GM08714 (cell line): ENCODE measurements at regions not wholly inside any gene's neighbourhood (a gene's known extent, or its start where the extent isn't known, plus 50 kb on each side); places are given as distances from the start of the nearest gene placed in this dataset.
"Not testable (repeated sequence)": the region's sequence is repeated elsewhere in the genome, so short reads cannot be mapped to it uniquely, and the experiment has no call there.

Experiments
- H3K4me3 ChIP-seq: fragments of 200-500 bp; sonication (Bioruptor generic); 2 replicates; pipeline ENCODE4 v1.5.1; 2014; ENCODE audit warnings: mild to moderate bottlenecking, low read length, inconsistent platforms
- ZNF274 ChIP-seq: IDR thresholded peaks from 2 replicates; pipeline ENCODE4 v1.6.1; 2012; ENCODE audit warnings: mild to moderate bottlenecking, low read depth, low read length

- H3K4me3 ChIP-seq: not testable (repeated sequence)
Measured at GRCh38 chr14:105723271-105723670, 196.9 kb downstream of the TMEM121 start.

- not testable (repeated sequence) for H3K4me3 ChIP-seq
Measured at GRCh38 chr14:105723776-105724175, 197.4 kb downstream of the TMEM121 start.

- H3K4me3 ChIP-seq: not testable (repeated sequence)
Measured at GRCh38 chr14:105729825-105730368, 203.5 kb downstream of the TMEM121 start.

- not testable (repeated sequence) for H3K4me3 ChIP-seq
Measured at GRCh38 chr14:105730731-105731130, 204.3 kb downstream of the TMEM121 start.

- H3K4me3 ChIP-seq: not testable (repeated sequence)
Measured at GRCh38 chr14:105731221-105731985, 205.0 kb downstream of the TMEM121 start.

GRCh38 chr14:105733081-105734065 lies 207.0 kb downstream of the TMEM121 start:
- H3K4me3 ChIP-seq: no peak overlapping the region
- TF ChIP-seq ZNF274: no peak

- H3K4me3 ChIP-seq: not testable (repeated sequence)
Measured at GRCh38 chr14:105734241-105734640, 207.9 kb downstream of the TMEM121 start.

- H3K4me3 ChIP-seq: not testable (repeated sequence)
Measured at GRCh38 chr14:105736331-105736730, 209.9 kb downstream of the TMEM121 start.

- H3K4me3 ChIP-seq: no peak overlapping the region
- no peak for TF ChIP-seq ZNF274
Measured at GRCh38 chr14:105737504-105738246, 211.3 kb downstream of the TMEM121 start.

GRCh38 chr14:105738638-105739037 lies 212.3 kb downstream of the TMEM121 start:
- no peak for TF ChIP-seq ZNF274
- H3K4me3 ChIP-seq: no peak overlapping the region

- no peak overlapping the region for H3K4me3 ChIP-seq
- no peak for TF ChIP-seq ZNF274
Measured at GRCh38 chr14:105739331-105740102, 213.1 kb downstream of the TMEM121 start.

- H3K4me3 ChIP-seq: not testable (repeated sequence)
Measured at GRCh38 chr14:105740272-105740671, 213.9 kb downstream of the TMEM121 start.

GRCh38 chr14:105740961-105741360 lies 214.6 kb downstream of the TMEM121 start:
- H3K4me3 ChIP-seq: not testable (repeated sequence)

GRCh38 chr14:105741707-105742530 lies 215.5 kb downstream of the TMEM121 start:
- H3K4me3 ChIP-seq: not testable (repeated sequence)
